ENCODE measurements at regions not wholly inside any gene's neighbourhood (a gene's known extent, or its start where the extent isn't known, plus 50 kb on each side); places are given as distances from the start of the nearest gene placed in this dataset.

DNA sequence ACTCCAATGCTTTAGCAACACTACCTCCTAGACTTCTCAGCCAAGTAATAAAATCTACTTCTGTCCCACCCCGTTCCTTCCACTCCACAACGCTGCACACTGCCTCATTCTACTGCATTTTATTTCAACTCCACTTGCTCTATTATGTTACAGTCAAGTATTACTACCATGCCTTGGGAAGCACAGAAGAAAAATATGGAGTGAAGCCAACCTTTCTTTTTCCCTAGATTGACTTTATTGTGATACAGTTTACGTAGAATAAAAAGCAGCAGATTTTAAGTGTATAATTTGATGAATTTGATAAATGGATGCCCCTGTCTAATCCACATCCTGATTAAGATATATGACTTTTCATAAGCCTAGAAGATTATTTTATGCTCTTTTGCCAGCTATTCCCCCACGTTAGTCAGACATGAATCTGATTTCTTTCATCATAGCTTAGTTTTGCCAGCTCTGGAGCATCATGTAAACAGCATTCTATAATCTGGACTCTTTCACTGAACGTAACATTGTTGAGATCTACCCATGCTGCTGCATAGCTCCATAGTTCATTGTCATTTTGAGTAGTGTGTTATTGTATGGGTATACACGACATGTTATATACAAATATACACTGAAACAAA lies 676.8 kb upstream of the RAB6C start:
- in situ Hi-C loops (cut with HindIII; ENCODE audit: low sequenced_read_pairs): no loop called here
- DNase-seq (ENCODE audit: low read depth, low spot score): no peak
- no peak overlapping the region for H3K4me3 ChIP-seq (ENCODE audit: low read depth, low read length)
- no peak for TF ChIP-seq CTCF (IDR thresholded peaks at IDR 0.05; ENCODE audit: low read depth, low read length)

DNA sequence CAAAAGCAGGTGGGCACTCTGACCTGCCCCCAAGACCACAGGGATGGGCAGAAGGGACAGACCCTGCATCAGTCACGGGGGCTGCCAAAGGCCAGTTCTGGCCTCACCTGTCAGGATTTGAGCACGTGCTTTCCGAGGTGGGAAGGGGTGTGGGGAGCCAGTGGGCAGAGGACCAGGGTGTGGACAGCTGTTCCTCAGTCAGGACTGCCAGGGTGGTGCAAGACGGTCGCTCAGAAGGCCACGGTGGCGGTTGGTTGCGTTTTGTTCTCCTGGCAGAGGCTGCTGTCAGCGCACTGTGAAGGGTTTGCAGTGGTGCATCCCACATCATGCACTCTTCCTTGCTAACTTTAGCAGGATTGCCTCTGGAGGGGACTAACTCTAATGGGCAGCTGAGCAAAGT lies 665.3 kb upstream of the RAB6C start:
- no peak for TF ChIP-seq CTCF (IDR thresholded peaks at IDR 0.05; ENCODE audit: low read depth, low read length)
- no peak overlapping the region for H3K4me3 ChIP-seq (ENCODE audit: low read depth, low read length)
- in situ Hi-C loops (cut with HindIII; ENCODE audit: low sequenced_read_pairs): no loop called here
- DNase-seq (ENCODE audit: low read depth, low spot score): no peak

DNA sequence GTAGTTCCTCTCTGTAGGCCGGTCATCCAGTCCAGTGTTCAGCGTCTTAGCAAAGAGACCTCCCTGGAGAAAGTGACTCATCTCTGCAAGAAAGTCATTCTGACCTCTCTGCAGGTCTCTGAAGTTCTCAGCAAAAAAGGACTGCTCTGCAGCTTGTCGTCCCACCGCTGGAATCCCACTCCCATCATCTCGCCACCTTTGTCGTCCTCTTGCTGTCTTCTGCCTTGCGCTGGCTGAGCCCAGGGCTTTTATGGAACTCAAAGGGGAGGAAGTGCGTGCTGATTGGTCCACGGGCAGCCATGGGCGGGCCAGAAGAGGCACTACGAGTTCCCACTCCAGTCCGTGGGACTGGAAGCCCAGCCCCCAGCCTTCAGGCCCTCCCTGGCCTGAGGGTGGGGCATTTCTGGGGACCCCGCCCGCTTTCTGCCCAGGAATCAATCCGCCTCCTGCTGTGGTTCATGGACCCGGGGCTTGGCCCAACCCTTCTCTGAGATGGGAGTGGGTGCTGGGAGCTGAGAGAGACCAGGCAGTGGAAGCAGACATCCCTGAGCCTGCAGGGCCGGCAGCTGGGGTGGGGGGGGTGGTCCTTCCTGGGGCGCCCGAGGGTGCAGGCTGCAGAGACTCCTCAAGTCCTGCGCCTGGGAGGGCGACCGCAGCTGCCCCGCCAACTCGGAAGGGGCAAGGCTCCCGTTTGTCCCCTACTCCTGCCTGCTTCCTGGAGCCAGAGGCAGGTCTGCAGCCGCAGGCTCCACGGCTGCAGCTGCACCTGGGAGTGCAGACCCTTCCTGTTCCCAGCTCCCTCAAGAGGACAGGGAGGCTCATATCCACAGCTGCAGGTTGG lies 660.7 kb upstream of the RAB6C start:
- in situ Hi-C loops (cut with HindIII; ENCODE audit: low sequenced_read_pairs): no loop called here
- DNase-seq (ENCODE audit: low read depth, low spot score): no peak
- no peak overlapping the region for H3K4me3 ChIP-seq (ENCODE audit: low read depth, low read length)
- no peak for TF ChIP-seq CTCF (IDR thresholded peaks at IDR 0.05; ENCODE audit: low read depth, low read length)

GRCh38 chr2:129319422-129319717 lies 660.1 kb upstream of the RAB6C start:
- TF ChIP-seq CTCF (IDR thresholded peaks at IDR 0.05; ENCODE audit: low read depth, low read length): no peak
- no peak for DNase-seq (ENCODE audit: low read depth, low spot score)
- H3K4me3 ChIP-seq (ENCODE audit: low read depth, low read length): no peak overlapping the region
- in situ Hi-C loops (cut with HindIII; ENCODE audit: low sequenced_read_pairs): no loop called here

DNA sequence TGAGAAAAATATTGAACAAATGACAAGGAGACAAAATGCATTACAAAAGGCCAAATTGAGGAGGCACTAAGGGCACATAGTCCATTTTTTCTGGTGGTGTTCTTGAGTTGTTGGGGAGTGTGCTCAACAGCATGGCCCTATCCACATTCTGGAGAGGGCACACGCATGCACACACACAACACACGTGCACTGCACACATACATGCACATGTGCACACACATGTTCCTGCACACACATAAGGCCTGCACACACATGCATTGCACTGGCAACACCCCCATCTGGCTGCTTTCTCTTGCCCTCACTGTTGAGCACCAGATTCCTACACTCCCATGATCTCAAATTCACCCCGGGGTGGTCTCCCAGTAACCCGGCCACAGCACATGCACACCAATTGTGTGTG lies 659.2 kb upstream of the RAB6C start:
- TF ChIP-seq CTCF (IDR thresholded peaks at IDR 0.05; ENCODE audit: low read depth, low read length): no peak
- in situ Hi-C loops (cut with HindIII; ENCODE audit: low sequenced_read_pairs): no loop called here
- H3K4me3 ChIP-seq (ENCODE audit: low read depth, low read length): no peak overlapping the region
- no peak for DNase-seq (ENCODE audit: low read depth, low spot score)

GRCh38 chr2:129324349-129324748 lies 655.1 kb upstream of the RAB6C start:
- no peak for DNase-seq (ENCODE audit: low read depth, low spot score)
- in situ Hi-C loops (cut with HindIII; ENCODE audit: low sequenced_read_pairs): no loop called here
- no peak overlapping the region for H3K4me3 ChIP-seq (ENCODE audit: low read depth, low read length)
- TF ChIP-seq CTCF (IDR thresholded peaks at IDR 0.05; ENCODE audit: low read depth, low read length): no peak
